Loucy (cell line): ENCODE measurements at regions not wholly inside any gene's neighbourhood (a gene's known extent, or its start where the extent isn't known, plus 50 kb on each side); places are given as distances from the start of the nearest gene placed in this dataset.

Experiments used
- H2AFZ ChIP-seq: fragments of 200-600 bp; sonication (generic); 2 replicates; pipeline ENCODE4 v1.6.0; 2016; ENCODE audit warnings: antibody characterized with exemption, mild to moderate bottlenecking, low read length, moderate library complexity
- H3F3A ChIP-seq: fragments of 200-600 bp; 2 replicates; pipeline ENCODE4 v1.6.0; 2016; ENCODE audit warnings: antibody characterized with exemption, low read depth, mild to moderate bottlenecking
- H3K27me3 ChIP-seq: fragments of 200-600 bp; sonication (generic); 2 replicates; pipeline ENCODE4 v1.6.1; 2014; ENCODE audit warnings: low read length, mild to moderate bottlenecking; ENCODE audit not compliant: insufficient read depth, poor library complexity, severe bottlenecking
- H3K36me3 ChIP-seq: fragments of 200-600 bp; sonication (generic); 2 replicates; pipeline ENCODE4 v1.6.1; 2016; ENCODE audit warnings: low read length; ENCODE audit not compliant: insufficient read depth
- H3K4me1 ChIP-seq: fragments of 200-600 bp; sonication (generic); 2 replicates; pipeline ENCODE4 v1.5.1; 2014; ENCODE audit warnings: low read length, mild to moderate bottlenecking; ENCODE audit not compliant: insufficient read depth, poor library complexity, severe bottlenecking
- H3K4me2 ChIP-seq: fragments of 200-600 bp; sonication (generic); 2 replicates; pipeline ENCODE4 v1.6.0; 2014; ENCODE audit warnings: antibody characterized with exemption, low read length, low read depth, mild to moderate bottlenecking; ENCODE audit not compliant: poor library complexity, severe bottlenecking
- H3K4me3 ChIP-seq: fragments of 200-600 bp; sonication (generic); 2 replicates; pipeline ENCODE4 v1.5.1; 2014; ENCODE audit warnings: low read length, mild to moderate bottlenecking, mixed read lengths; ENCODE audit not compliant: poor library complexity, severe bottlenecking
- H3K79me2 ChIP-seq: fragments of 200-600 bp; sonication (generic); 2 replicates; pipeline ENCODE4 v1.6.1; 2014; ENCODE audit warnings: low read length; ENCODE audit not compliant: insufficient read depth
- H3K9ac ChIP-seq: fragments of 200-600 bp; sonication (generic); 2 replicates; pipeline ENCODE4 v1.6.0; 2014; ENCODE audit warnings: mild to moderate bottlenecking, low read depth, low read length, moderate library complexity; ENCODE audit not compliant: poor library complexity, severe bottlenecking
- H3K9me2 ChIP-seq: fragments of 200-600 bp; sonication (generic); replicated peaks from 2 replicates; pipeline ENCODE4 v1.6.1; 2016; ENCODE audit warnings: low read depth, low read length, mixed read lengths
- H3K9me3 ChIP-seq: fragments of 200-600 bp; sonication (generic); 2 replicates; pipeline ENCODE4 v1.6.1; 2014; ENCODE audit warnings: mild to moderate bottlenecking, antibody characterized with exemption, low read length, low read depth; ENCODE audit not compliant: insufficient read depth
- H4K20me1 ChIP-seq: fragments of 200-600 bp; sonication (generic); 2 replicates; pipeline ENCODE4 v1.6.0; 2014; ENCODE audit warnings: antibody characterized with exemption, low read length, mild to moderate bottlenecking; ENCODE audit not compliant: insufficient read depth, poor library complexity, severe bottlenecking
- CTCF ChIP-seq: fragments of 200-600 bp; sonication (generic); conservative IDR thresholded peaks from 2 replicates; pipeline ENCODE4 v1.5.1; 2014; ENCODE audit warnings: mild to moderate bottlenecking, antibody characterized with exemption, low read length
- EZH2phosphoT487 ChIP-seq: fragments of 200-600 bp; IDR thresholded peaks from 2 replicates; pipeline ENCODE4 v1.6.1; 2018; ENCODE audit warnings: antibody characterized with exemption, mild to moderate bottlenecking, moderate library complexity, borderline replicate concordance

GRCh38 chr21:38147391-38147790 lies 109.4 kb upstream of the KCNJ15 start:
- H3F3A ChIP-seq = no peaks in the 10 kb centered on the region
- H3K9me3 ChIP-seq = no peaks in the 10 kb centered on the region
- no peaks in the 10 kb centered on the region for H3K36me3 ChIP-seq
- no peaks in the 10 kb centered on the region for H3K4me1 ChIP-seq
- peaks cover 18% of the 10 kb centered on the region for H3K27me3 ChIP-seq
- no peak overlapping the region for H2AFZ ChIP-seq
- no peaks in the 10 kb centered on the region for H4K20me1 ChIP-seq
- no peaks in the 10 kb centered on the region for H3K79me2 ChIP-seq
- H3K4me3 ChIP-seq = no peak overlapping the region
- H3K4me2 ChIP-seq = no peak overlapping the region
- TF ChIP-seq EZH2phosphoT487 = no peak
- TF ChIP-seq CTCF = no peak
- H3K9me2 ChIP-seq = no peaks in the 10 kb centered on the region
- H3K9ac ChIP-seq = no peak overlapping the region

- Histone ChIP-seq H3K4me1 (no peaks in the 10 kb centered on the region), H3K9me2 (no peaks in the 10 kb centered on the region), H3K4me2 (no peak overlapping the region), H3K9me3 (no peaks in the 10 kb centered on the region), H3F3A (no peaks in the 10 kb centered on the region), H2AFZ (no peak overlapping the region), H4K20me1 (no peaks in the 10 kb centered on the region), H3K4me3 (no peak overlapping the region), H3K9ac (no peak overlapping the region), H3K36me3 (no peaks in the 10 kb centered on the region), H3K27me3 (peaks cover 18% of the 10 kb centered on the region), H3K79me2 (no peaks in the 10 kb centered on the region)
- no peak for TF ChIP-seq CTCF
- no peak for TF ChIP-seq EZH2phosphoT487
Observed at GRCh38 chr21:38148046-38148445, 108.7 kb upstream of the KCNJ15 start.

GRCh38 chr21:38151021-38151645 lies 105.7 kb upstream of the KCNJ15 start:
- Histone ChIP-seq H3K79me2 (no peaks in the 10 kb centered on the region), H2AFZ (no peak overlapping the region), H3K4me3 (no peak overlapping the region), H3F3A (no peaks in the 10 kb centered on the region), H3K27me3 (peaks cover 18% of the 10 kb centered on the region), H3K4me1 (no peaks in the 10 kb centered on the region), H3K4me2 (no peak overlapping the region), H3K9ac (no peak overlapping the region), H3K36me3 (no peaks in the 10 kb centered on the region), H4K20me1 (no peaks in the 10 kb centered on the region), H3K9me2 (no peaks in the 10 kb centered on the region), H3K9me3 (no peaks in the 10 kb centered on the region)
- no peak for TF ChIP-seq CTCF
- no peak for TF ChIP-seq EZH2phosphoT487
